Glutamatergic neuron (in vitro differentiated cells): ENCODE measurements at regions not wholly inside any gene's neighbourhood (a gene's known extent, or its start where the extent isn't known, plus 50 kb on each side); places are given as distances from the start of the nearest gene placed in this dataset.

Source experiments
- DNase-seq: peaks from one replicate; pipeline ENCODE4 v3.0.0; 2022
- H3K27ac Mint-ChIP-seq: one replicate; pipeline ENCODE4 v1.8.0; 2020; ENCODE audit warnings: mild to moderate bottlenecking, mixed read lengths, inconsistent platforms; ENCODE audit not compliant: unreplicated experiment
- H3K27me3 Mint-ChIP-seq: one replicate; pipeline ENCODE4 v1.8.0; 2020; ENCODE audit warnings: mild to moderate bottlenecking, moderate library complexity, mixed read lengths, inconsistent platforms; ENCODE audit not compliant: unreplicated experiment
- H3K36me3 Mint-ChIP-seq: one replicate; pipeline ENCODE4 v1.8.0; 2020; ENCODE audit warnings: mild to moderate bottlenecking, mixed read lengths, inconsistent platforms; ENCODE audit not compliant: unreplicated experiment
- H3K4me1 Mint-ChIP-seq: one replicate; pipeline ENCODE4 v1.8.0; 2020; ENCODE audit warnings: mild to moderate bottlenecking, low read depth, mixed read lengths, inconsistent platforms; ENCODE audit not compliant: unreplicated experiment
- H3K4me3 Mint-ChIP-seq: one replicate; pipeline ENCODE4 v1.8.0; 2020; ENCODE audit warnings: mild to moderate bottlenecking, mixed read lengths, inconsistent platforms; ENCODE audit not compliant: unreplicated experiment
- H3K9me3 Mint-ChIP-seq: one replicate; pipeline ENCODE4 v1.8.0; 2020; ENCODE audit warnings: mild to moderate bottlenecking, moderate library complexity, mixed read lengths, inconsistent platforms; ENCODE audit not compliant: unreplicated experiment
- CTCF ChIP-seq: fragments of 200-600 bp; sonication (generic); IDR thresholded peaks from one replicate; pipeline ENCODE4 v1.5.0; 2021; ENCODE audit not compliant: partially characterized antibody, unreplicated experiment

DNA sequence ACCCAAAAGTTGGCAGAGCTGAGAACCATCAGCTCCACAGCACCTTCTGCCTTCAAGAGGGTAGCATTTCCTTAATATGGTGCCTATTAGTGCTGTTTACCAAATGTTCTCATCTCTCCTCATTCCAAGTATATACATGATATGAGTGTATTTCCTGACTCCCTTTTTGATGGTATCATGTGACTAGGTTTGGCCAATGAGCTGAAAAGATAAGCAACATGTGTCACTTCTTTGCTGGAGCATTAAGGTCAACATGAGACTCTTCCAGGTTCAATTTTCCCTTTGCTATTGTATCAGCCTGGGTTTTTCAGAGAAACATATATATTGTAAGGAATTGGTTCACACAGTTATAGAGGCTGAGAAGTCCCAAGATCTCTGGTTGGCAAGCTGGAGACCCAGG, 310.9 kb downstream of the HRH4 start:
- H3K9me3 Mint-ChIP-seq = no peaks in the 10 kb centered on the region
- no peaks in the 10 kb centered on the region for H3K4me1 Mint-ChIP-seq
- H3K4me3 Mint-ChIP-seq = no peak overlapping the region
- H3K27me3 Mint-ChIP-seq = no peaks in the 10 kb centered on the region
- DNase-seq = no peak
- no peak for TF ChIP-seq CTCF
- no peak overlapping the region for H3K27ac Mint-ChIP-seq
- H3K36me3 Mint-ChIP-seq = no peaks in the 10 kb centered on the region

GRCh38 chr18:24773101-24773500, 312.7 kb downstream of the HRH4 start:
- no peak overlapping the region for H3K27ac Mint-ChIP-seq
- H3K27me3 Mint-ChIP-seq = no peaks in the 10 kb centered on the region
- H3K9me3 Mint-ChIP-seq = no peaks in the 10 kb centered on the region
- DNase-seq = no peak
- H3K36me3 Mint-ChIP-seq = no peaks in the 10 kb centered on the region
- H3K4me1 Mint-ChIP-seq = no peaks in the 10 kb centered on the region
- no peak overlapping the region for H3K4me3 Mint-ChIP-seq
- TF ChIP-seq CTCF = no peak

DNA sequence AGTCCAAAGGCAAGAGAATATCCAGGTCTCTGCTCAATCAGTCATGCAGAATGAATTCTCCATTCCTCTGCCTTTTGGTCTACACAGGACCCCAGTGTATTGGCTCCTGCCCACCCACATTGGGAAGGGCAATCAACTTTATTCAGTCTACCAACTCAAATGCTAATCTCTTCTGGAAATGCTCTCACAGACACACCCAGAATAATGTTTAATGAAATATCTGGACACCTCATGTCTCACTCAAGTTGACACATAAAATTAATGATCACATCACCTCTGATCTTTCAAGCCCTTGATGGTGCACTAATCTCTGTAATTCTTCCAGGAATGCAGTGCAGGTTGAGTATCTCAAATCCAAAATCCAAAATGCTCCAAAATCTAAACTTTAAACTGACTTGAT, 315.6 kb downstream of the HRH4 start:
- H3K4me1 Mint-ChIP-seq = peaks cover 7% of the 10 kb centered on the region
- no peak for TF ChIP-seq CTCF
- no peak for DNase-seq
- H3K27me3 Mint-ChIP-seq = no peaks in the 10 kb centered on the region
- H3K4me3 Mint-ChIP-seq = no peak overlapping the region
- no peaks in the 10 kb centered on the region for H3K36me3 Mint-ChIP-seq
- no peaks in the 10 kb centered on the region for H3K9me3 Mint-ChIP-seq
- H3K27ac Mint-ChIP-seq = no peak overlapping the region

GRCh38 chr18:24778810-24779418, 318.5 kb downstream of the HRH4 start:
- H3K27me3 Mint-ChIP-seq = no peaks in the 10 kb centered on the region
- peaks cover 7% of the 10 kb centered on the region for H3K4me1 Mint-ChIP-seq
- no peak for TF ChIP-seq CTCF
- no peak overlapping the region for H3K27ac Mint-ChIP-seq
- no peak overlapping the region for H3K4me3 Mint-ChIP-seq
- no peaks in the 10 kb centered on the region for H3K36me3 Mint-ChIP-seq
- no peaks in the 10 kb centered on the region for H3K9me3 Mint-ChIP-seq
- DNase-seq = no peak

DNA sequence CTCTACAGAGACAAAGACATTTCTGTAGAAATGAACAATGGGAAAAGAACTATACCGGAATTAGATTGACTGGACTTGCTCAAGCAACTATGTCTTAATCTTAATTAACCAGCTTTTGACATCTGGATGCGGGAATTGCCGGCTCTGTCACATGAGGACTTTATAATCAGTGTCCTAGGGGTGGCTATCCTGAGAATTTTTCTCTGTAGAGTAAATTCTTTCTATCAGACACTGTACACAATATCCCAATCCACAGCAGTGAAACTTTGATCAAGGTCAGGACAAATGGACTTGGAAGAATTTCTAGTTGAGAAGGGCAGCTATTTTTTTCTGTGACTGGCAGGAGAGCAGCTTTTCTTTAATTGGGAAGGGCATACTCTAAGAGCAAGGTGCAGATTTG, 322.1 kb downstream of the HRH4 start:
- Mint-ChIP-seq H3K4me1 (peaks cover 7% of the 10 kb centered on the region), H3K27me3 (no peaks in the 10 kb centered on the region), H3K4me3 (no peak overlapping the region), H3K36me3 (no peaks in the 10 kb centered on the region), H3K27ac (no peak overlapping the region), H3K9me3 (no peaks in the 10 kb centered on the region)
- no peak for DNase-seq
- no peak for TF ChIP-seq CTCF
